22Rv1 (cell line): ENCODE measurements at regions not wholly inside any gene's neighbourhood (a gene's known extent, or its start where the extent isn't known, plus 50 kb on each side); places are given as distances from the start of the nearest gene placed in this dataset.

ENCODE experiments used
- CTCF ChIP-seq: fragments of 450-650 bp; IDR thresholded peaks from 2 replicates; pipeline ENCODE4 v1.5.1; 2017; ENCODE audit warnings: mild to moderate bottlenecking
- ZFX ChIP-seq: fragments of 450-650 bp; IDR thresholded peaks from 2 replicates; pipeline ENCODE4 v1.6.1; 2017; ENCODE audit warnings: antibody characterized with exemption, borderline replicate concordance

DNA sequence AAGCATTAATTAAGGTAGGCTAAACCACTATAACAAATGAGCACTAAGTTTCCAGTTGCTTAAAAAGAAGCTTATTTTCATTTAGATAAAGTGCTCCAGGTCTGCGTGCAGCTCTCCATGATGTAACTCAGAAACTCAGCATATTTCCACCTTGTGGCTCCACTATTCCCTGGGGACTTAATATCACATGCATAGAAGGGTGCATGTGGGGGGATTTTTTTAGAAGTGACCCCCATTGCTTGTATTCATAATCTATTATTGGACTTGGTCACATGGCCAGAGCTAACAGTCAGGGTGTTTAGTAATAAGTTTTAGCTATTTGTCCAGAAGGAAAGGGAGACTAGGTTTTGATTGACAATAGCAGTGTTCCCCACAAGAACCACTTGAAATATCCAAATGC, 86.8 kb downstream of the TMCO5A start:
- TF ChIP-seq CTCF (no peak), ZFX (no peak)
